GM12875 (cell line): ENCODE measurements at regions not wholly inside any gene's neighbourhood (a gene's known extent, or its start where the extent isn't known, plus 50 kb on each side); places are given as distances from the start of the nearest gene placed in this dataset.

Experiments
- H3K4me3 ChIP-seq: one replicate; pipeline ENCODE4 v1.5.1; 2011; ENCODE audit warnings: low read depth, low read length, control low read depth
- CTCF ChIP-seq: IDR thresholded peaks from 2 replicates; pipeline ENCODE4 v1.5.1; 2011; ENCODE audit warnings: low read depth, mild to moderate bottlenecking, control low read depth, inconsistent platforms, low read length, moderate library complexity, borderline replicate concordance; ENCODE audit not compliant: insufficient read depth

- TF ChIP-seq CTCF, result no peak
- H3K4me3 ChIP-seq, result no peak overlapping the region
Measured at GRCh38 chr2:157990173-157990572, 111.5 kb upstream of the UPP2 start.

- no peak for TF ChIP-seq CTCF
- H3K4me3 ChIP-seq, result no peak overlapping the region
Measured at GRCh38 chr2:157989227-157989626, 112.4 kb upstream of the UPP2 start.

GRCh38 chr2:157986761-157987160, 110.6 kb upstream of the ACVR1 start:
- no peak for TF ChIP-seq CTCF
- no peak overlapping the region for H3K4me3 ChIP-seq

GRCh38 chr2:157984866-157985265, 108.7 kb upstream of the ACVR1 start:
- TF ChIP-seq CTCF, result no peak
- no peak overlapping the region for H3K4me3 ChIP-seq

GRCh38 chr2:157980020-157980419, 103.9 kb upstream of the ACVR1 start:
- H3K4me3 ChIP-seq, result no peak overlapping the region
- TF ChIP-seq CTCF, result no peak

- TF ChIP-seq CTCF, result no peak
- H3K4me3 ChIP-seq, result no peak overlapping the region
Measured at GRCh38 chr2:157971702-157972101, 95.6 kb upstream of the ACVR1 start.

GRCh38 chr2:157967856-157968255, 91.7 kb upstream of the ACVR1 start:
- TF ChIP-seq CTCF, result no peak

More at GRCh38 chr2:157967856-157968255, 91.7 kb upstream of the ACVR1 start:
- H3K4me3 ChIP-seq, result no peak overlapping the region
